Stromal cell of bone marrow (primary cell): ENCODE measurements at regions not wholly inside any gene's neighbourhood (a gene's known extent, or its start where the extent isn't known, plus 50 kb on each side); places are given as distances from the start of the nearest gene placed in this dataset.
A peak's percentile ranks its signal among the peaks of the same experiment; 100 is the strongest.

Experiments
- DNase-seq: peaks from one replicate; pipeline ENCODE4 v3.0.0-alpha.2; 2012; ENCODE audit warnings: low read depth

- DNase-seq = no peak
Measured at GRCh38 chr16:79788949-79789348, 188.4 kb upstream of the MAF start.

GRCh38 chr16:79786389-79786788, 185.9 kb upstream of the MAF start:
- no peak for DNase-seq

GRCh38 chr16:79784007-79784406, 183.5 kb upstream of the MAF start:
- DNase-seq = no peak

DNA sequence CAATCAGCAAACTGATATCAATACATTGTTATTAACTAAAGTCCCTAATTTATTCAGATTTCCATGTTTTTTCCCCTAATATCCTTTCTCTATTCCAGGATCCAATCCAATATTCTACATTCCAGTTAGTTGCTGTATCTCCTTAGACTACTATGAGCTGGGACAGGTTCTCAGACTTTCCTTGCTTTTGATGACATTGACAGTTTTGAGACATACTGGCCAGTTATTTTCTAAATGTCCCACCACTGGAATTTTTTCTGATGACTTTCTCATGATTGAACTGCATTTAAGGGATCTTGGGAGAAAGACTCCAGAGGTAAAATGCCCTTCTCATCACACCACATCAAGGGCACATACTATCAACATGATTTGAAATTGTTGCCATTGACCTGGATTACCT, 177.1 kb upstream of the MAF start:
- no peak for DNase-seq

DNA sequence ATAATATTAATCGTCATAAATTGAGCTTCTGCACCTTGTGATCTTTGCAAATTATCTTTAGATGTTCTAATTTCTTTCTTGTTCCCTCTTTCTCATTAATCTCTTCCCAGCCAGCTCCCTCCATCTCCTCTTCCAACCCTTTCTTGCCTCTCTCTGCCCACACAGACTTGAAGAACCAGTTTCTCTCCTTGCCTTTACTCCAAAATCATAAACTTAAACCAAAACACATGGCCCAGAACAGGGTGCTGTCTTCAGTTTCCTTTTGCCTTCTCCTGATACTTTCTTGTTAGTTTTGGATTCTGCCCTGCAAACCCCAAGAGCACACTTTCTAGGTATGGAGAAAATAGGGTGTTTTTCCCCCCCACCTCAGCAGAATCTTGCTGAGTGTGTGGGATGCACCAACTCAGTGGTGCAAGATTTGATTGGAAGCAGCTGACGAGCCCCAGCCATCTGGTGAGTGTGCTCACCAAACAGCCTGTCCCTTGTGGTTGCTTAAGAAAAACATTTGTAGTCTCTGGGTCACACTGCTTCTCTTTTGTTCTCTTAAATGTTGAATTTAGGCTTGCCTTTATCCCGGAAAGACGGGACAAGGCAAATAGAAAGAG, 175.8 kb upstream of the MAF start:
- peak; percentile 73 for DNase-seq

DNA sequence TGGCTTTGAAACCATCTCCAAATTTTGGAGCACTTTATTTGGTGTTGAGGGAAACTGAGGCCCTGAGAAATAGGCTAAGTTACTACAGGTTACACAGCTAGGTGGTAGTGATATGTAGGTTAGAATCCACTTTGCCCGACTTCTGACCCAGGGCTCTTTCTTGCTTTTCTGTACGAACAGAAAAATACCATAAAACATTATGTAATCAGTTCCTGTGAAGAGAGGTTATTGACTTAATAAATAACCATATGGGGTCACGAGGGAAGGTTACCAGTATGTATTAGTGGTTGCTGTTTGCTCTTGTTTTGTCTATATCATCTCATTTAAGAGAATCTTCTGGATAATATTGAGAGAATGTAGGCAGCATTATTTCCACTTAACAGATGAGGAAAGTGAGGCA, 172.2 kb upstream of the MAF start:
- DNase-seq = no peak

- DNase-seq = no peak
Measured at GRCh38 chr16:79772048-79772447, 171.5 kb upstream of the MAF start.

- peak; percentile 84 for DNase-seq
Measured at GRCh38 chr16:79770244-79771064, 169.9 kb upstream of the MAF start.

DNA sequence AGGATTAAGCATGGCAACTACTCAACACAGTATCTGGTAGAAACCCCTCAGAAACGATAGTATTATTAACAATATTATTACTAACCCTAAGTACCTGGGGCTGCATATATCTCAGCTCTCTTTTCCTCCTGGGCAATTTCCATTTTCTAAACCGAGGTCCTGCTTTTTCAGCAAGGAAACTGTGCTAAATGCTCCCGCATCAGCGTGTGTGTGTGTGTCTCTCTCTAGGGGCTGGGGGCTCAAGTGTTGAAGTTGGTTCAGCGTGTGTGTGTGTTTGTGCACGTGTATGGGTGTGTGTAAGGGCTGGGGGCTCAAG, 169.3 kb upstream of the MAF start:
- no peak for DNase-seq

GRCh38 chr16:79769270-79769927, 168.9 kb upstream of the MAF start:
- no peak for DNase-seq

- no peak for DNase-seq
Measured at GRCh38 chr16:79768276-79768970, 167.9 kb upstream of the MAF start.

DNA sequence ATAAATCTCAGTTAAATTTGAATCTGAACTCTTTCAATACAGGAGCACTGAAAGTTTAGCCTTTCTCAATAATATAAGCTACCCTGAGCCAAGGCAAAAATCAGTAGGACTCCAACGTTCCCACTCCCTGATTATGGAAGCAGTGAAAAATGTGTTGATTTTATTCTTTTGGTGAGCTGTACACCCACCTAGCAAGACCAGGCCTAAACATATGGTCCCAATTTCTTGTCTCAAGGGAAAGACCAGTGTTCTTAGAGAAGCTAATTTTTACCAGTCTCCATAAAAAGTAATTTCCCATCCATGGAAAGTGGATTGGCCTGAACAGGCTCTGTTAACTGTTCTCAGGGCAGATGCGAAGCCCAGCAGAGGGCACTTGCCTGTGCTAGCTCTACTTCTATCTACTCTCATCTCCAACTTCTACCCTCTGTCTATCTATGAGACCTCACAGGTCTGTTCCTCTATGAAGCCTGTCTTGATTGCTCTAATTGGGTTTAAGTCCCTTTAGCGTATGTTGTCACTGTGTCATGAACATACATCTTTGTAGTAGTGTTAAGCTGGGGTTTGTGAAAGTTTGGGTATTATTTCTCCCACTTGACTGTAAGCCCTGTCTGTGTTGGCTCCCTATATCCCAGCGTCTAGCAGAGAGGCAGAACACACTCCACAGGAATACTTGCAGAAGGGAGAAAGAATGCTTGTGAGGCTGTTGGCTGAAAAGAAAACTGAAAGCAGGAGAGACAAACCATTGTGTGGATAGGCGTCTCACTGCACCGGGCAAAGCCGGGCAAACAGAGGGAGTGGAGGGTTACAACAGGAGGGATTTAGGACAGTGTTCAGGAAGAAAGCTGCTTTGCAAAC, 167.1 kb upstream of the MAF start:
- peak; percentile 37 for DNase-seq

- DNase-seq = no peak
Measured at GRCh38 chr16:79765901-79766394, 165.4 kb upstream of the MAF start.

DNA sequence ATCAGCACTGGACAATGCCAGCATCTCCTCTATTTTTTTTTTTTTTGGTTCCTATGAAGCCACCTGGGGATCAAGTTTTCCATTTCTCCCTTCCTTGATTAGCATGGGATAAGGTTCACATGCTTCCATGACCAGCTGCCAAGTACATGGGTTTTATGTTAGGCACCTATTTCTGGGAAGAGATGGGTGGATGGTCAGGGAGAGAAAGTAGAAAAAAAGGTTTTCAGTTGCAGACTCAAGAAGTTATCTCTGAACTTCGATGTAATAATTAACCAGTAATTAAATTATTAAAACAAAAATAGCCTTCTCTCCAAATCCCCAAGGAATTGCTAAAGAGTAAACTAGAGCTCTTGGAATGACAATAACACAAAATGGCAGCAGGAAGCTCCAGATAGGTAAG, 164.9 kb upstream of the MAF start:
- no peak for DNase-seq

- DNase-seq = no peak
Measured at GRCh38 chr16:79764415-79765110, 164.0 kb upstream of the MAF start.

GRCh38 chr16:79762217-79762616, 161.7 kb upstream of the MAF start:
- DNase-seq = no peak

GRCh38 chr16:79758615-79759346, 158.2 kb upstream of the MAF start:
- no peak for DNase-seq

DNA sequence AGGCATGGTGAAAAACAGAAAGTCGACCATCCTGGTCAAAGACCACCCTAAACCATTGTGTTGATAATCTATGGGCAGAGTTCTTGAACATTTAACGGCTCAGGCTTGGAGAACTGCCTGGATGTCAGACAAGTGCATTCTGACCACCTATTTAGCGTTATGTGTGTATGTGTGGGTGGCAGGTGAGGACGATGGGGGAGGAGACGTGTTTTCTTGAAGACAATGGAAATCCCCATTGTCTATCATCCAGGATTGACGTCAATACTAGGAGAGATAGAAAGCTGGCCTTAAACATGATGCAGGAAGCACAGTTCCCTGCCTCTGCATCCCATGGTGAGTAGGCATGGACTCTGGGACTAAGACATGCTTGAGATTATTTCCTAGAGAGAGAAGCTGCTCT, 157.4 kb upstream of the MAF start:
- DNase-seq = no peak

- no peak for DNase-seq
Measured at GRCh38 chr16:79757163-79757562, 156.6 kb upstream of the MAF start.

DNA sequence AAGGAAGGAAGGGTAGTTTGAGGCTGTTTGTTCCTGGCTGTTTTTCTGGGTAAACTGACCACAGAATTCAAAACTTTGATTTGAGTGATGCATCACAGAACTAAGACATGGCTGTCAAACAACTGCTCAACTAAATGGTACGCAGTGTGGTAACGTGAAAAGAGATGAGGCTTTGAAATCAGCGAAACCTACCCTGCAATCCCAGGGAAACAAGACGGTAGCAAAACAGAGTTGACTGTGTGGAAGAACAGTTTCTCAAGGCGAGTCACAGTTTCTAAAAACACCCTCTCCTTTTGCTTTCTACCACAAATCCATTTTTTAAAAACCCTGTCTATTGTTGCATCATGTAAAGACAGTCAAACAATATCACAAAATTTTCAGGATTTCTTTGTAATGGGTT, 156.0 kb upstream of the MAF start:
- no peak for DNase-seq
